NCI-H82 treated with DMSO at 0.1 percent for 48 hours (cell line): ENCODE measurements at regions not wholly inside any gene's neighbourhood (a gene's known extent, or its start where the extent isn't known, plus 50 kb on each side); places are given as distances from the start of the nearest gene placed in this dataset.

Experiments used
- DNase-seq: peaks from one replicate; lab custom pipeline; 2025; ENCODE audit not compliant: unreplicated experiment; lab: John Stamatoyannopoulos, UW

GRCh38 chr9:13369431-13369830 lies 89.9 kb upstream of the MPDZ start:
- DNase-seq = no peak

GRCh38 chr9:13367784-13368183 lies 88.3 kb upstream of the MPDZ start:
- no peak for DNase-seq

- DNase-seq = no peak
These were observed 84.9 kb upstream of the MPDZ start for GRCh38 chr9:13364271-13365000.

GRCh38 chr9:13361076-13361475 lies 81.6 kb upstream of the MPDZ start:
- DNase-seq = no peak

GRCh38 chr9:13360188-13360587 lies 80.7 kb upstream of the MPDZ start:
- peak; percentile 71 for DNase-seq

- no peak for DNase-seq
These were observed 78.6 kb upstream of the MPDZ start for GRCh38 chr9:13358128-13358527.

GRCh38 chr9:13354733-13355132 lies 75.2 kb upstream of the MPDZ start:
- DNase-seq = no peak

GRCh38 chr9:13352451-13352979 lies 73.0 kb upstream of the MPDZ start:
- no peak for DNase-seq

GRCh38 chr9:13351778-13352386 lies 72.4 kb upstream of the MPDZ start:
- peak; percentile 22 for DNase-seq

GRCh38 chr9:13332571-13332970 lies 53.1 kb upstream of the MPDZ start:
- DNase-seq = no peak

GRCh38 chr9:13331320-13331719 lies 51.8 kb upstream of the MPDZ start:
- DNase-seq = no peak

- peak; percentile 1 for DNase-seq
These were observed 51.0 kb upstream of the MPDZ start for GRCh38 chr9:13330396-13331004.
